ENCODE measurements at regions not wholly inside any gene's neighbourhood (a gene's known extent, or its start where the extent isn't known, plus 50 kb on each side); places are given as distances from the start of the nearest gene placed in this dataset.

GRCh38 chr11:100592619-100593260 is 94.3 kb upstream of the ARHGAP42 start:
- TF ChIP-seq CTCF (IDR thresholded peaks at IDR 0.05; ENCODE audit: low read depth, low read length) (no peak), POLR2A (IDR thresholded peaks at IDR 0.05; ENCODE audit: extremely low read depth, insufficient read length) (no peak)
